ENCODE measurements at regions not wholly inside any gene's neighbourhood (a gene's known extent, or its start where the extent isn't known, plus 50 kb on each side); places are given as distances from the start of the nearest gene placed in this dataset.

- no peak for TF ChIP-seq REST (IDR thresholded peaks at IDR 0.05)
- no peak for TF ChIP-seq CTCF (IDR thresholded peaks at IDR 0.05; ENCODE audit: low read depth, low read length, missing input control)
- TF ChIP-seq ATF3 (IDR thresholded peaks at IDR 0.05): no peak
- TF ChIP-seq RAD21 (IDR thresholded peaks at IDR 0.05): no peak
- TF ChIP-seq SP1 (IDR thresholded peaks at IDR 0.05): no peak
- no peak for TF ChIP-seq JUND (IDR thresholded peaks at IDR 0.05)
- no peak for TF ChIP-seq YY1 (IDR thresholded peaks at IDR 0.05)
- no peak for TF ChIP-seq HNF4A (conservative IDR thresholded peaks at IDR 0.05)
Observed at GRCh38 chr1:57844382-57844980, 420.6 kb upstream of the DAB1 start.

All from liver (tissue), 3 donors.